Mucosa of rectum (tissue), 2 donors: ENCODE measurements at regions not wholly inside any gene's neighbourhood (a gene's known extent, or its start where the extent isn't known, plus 50 kb on each side); places are given as distances from the start of the nearest gene placed in this dataset.

Source experiments
- H3K27ac ChIP-seq, 2 donors: one replicate each; pipeline ENCODE4 v1.7.0; 2013; ENCODE audit warnings: inconsistent platforms in 2 of 2, low read depth in 2 of 2, low read length in 2 of 2
- H3K27me3 ChIP-seq, 2 donors: one replicate each; pipeline ENCODE4 v1.7.0; 2013; ENCODE audit warnings: low read length in 2 of 2; ENCODE audit not compliant: control insufficient read depth in 2 of 2, insufficient read depth in 2 of 2
- H3K36me3 ChIP-seq, 2 donors: one replicate each; pipeline ENCODE4 v1.7.0; 2013; ENCODE audit warnings: low read length in 2 of 2; ENCODE audit not compliant: control insufficient read depth in 2 of 2, insufficient read depth in 2 of 2
- H3K4me1 ChIP-seq, 2 donors: one replicate each; pipeline ENCODE4 v1.7.0; 2013; ENCODE audit warnings: low read length in 2 of 2, mild to moderate bottlenecking in 1 of 2; ENCODE audit not compliant: control insufficient read depth in 2 of 2, insufficient read depth in 2 of 2
- H3K4me3 ChIP-seq, 2 donors: one replicate each; pipeline ENCODE4 v1.7.0; 2013; ENCODE audit warnings: low read length in 2 of 2
- H3K9ac ChIP-seq, 2 donors: one replicate each; pipeline ENCODE4 v1.7.0; 2013; ENCODE audit warnings: low read length in 2 of 2, low read depth in 1 of 2, mild to moderate bottlenecking in 1 of 2
- H3K9me3 ChIP-seq, 2 donors: one replicate each; pipeline ENCODE4 v1.7.0; 2013; ENCODE audit warnings: low read length in 2 of 2; ENCODE audit not compliant: control insufficient read depth in 2 of 2
- donor health status: healthy.
- donor health status: Normal muscosa, but diverticular disease.

DNA sequence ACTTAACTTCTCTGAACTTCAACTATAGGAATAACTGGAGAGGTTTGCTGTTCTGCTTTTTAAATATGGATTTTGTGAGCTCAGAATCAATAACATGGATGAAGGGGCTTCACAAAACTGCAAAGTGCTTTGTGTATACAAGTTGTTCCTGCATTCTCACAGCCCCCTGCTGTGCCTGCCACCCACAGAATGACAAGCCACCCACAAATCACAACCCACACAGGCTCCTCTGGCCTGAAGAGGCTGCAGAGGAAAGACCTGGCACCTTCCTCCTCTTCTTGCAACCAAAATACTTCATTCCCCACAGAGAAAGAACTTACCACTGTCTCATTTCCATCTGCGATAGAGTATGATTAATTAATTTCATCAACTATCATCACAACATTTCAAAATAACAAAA lies 106.7 kb upstream of the NHSL1 start:
- Histone ChIP-seq H3K9me3 (no peaks in the 10 kb centered on the region), H3K36me3 (no peaks in the 10 kb centered on the region), H3K27me3 (no peaks in the 10 kb centered on the region), H3K27ac (no peak overlapping the region), H3K4me3 (no peak overlapping the region), H3K4me1 (no peaks in the 10 kb centered on the region), H3K9ac (no peak overlapping the region)

DNA sequence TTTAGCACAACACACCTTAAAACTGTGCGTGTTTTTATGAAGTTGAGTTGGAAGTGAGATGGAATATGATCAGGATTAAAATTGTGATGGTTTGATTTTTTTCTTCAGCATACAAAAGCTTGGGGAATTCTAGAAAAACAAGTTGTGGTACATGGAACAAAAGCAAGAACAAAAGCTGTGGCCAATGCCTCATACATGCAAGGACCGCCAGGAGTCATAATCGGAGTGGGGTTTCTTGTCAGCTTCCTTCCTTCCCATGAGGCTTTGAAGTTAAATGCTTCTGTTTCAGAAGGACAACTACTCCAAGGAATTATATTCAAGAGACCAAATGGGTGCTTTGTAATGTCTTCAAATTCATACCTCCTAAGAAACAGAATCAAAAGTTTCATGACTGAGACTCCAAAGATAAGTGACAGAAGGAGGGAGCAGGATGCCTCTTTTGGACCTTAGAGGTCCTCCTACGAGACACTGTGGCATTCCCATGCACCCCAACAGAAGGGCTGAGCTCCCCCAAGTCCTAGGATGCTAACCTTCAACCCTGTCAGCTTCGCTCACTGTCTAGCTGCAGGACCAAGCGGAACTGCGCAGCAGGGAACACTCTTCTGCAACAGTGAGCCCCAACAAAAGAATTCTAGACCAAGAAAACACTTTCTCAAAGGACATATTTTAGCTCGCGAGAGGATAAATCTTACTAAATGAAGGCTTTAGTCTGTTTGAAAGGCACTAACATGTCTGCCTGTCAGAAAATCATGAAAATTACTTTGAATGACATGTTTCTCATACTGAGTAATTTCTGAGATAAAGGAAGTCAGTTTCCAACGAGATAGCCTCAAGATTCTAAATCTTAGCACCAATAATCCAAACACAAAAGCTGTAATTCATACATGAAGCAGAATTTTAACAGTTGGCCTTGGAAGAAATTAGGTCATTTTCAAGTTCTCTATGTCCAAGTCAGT lies 108.5 kb upstream of the NHSL1 start:
- Histone ChIP-seq H3K4me3 (no peak overlapping the region), H3K27ac (no peak overlapping the region), H3K27me3 (no peaks in the 10 kb centered on the region), H3K9me3 (no peaks in the 10 kb centered on the region), H3K4me1 (no peaks in the 10 kb centered on the region), H3K36me3 (no peaks in the 10 kb centered on the region), H3K9ac (no peak overlapping the region)

DNA sequence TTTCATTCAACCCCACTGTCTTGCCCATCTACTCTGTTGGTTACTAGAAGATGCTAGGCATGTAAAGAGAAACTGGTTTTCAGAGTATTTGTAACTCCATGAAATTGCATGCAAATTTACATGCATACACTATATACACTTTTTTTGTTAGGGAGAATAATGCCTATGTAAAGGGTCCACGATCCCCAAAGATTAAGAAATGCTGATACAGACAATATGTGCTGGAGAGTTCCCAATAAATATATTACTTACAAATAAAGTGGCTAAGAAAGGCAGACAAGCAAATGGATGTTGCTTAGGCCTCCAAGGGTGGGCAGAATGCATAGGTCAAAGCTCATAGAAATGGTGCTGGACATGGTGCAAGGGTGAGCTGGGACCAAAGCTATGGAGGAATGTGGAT lies 109.6 kb upstream of the NHSL1 start:
- Histone ChIP-seq H3K4me1 (no peaks in the 10 kb centered on the region), H3K9me3 (no peaks in the 10 kb centered on the region), H3K9ac (no peak overlapping the region), H3K4me3 (no peak overlapping the region), H3K36me3 (no peaks in the 10 kb centered on the region), H3K27ac (no peak overlapping the region), H3K27me3 (no peaks in the 10 kb centered on the region)

DNA sequence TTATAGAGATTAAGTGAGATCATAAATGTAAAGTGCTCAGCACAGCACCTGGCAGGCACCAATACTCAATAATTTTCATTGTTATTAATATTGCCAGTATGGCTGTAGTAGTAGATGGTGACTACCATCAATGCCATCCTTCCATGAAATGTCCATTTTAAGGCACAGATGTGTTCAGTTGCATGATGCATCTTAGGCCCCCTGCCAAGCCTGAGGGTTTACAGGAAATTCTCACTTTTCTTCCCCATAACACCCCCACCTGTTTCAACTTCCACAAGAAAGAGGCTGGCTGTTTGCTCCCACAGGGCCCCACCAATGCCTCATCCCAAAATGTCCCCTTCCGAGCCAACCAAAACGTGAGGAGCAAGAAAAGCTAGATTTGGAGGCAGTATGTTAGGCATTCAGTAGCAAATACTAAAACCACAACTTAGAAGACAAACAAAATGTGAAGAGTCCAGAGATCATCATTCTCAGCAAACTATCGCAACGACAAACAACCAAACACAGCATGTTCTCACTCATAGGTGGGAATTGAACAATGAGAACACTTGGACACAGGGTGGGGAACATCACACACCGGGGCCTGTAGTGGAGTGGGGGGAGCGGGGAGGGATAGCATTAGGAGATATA lies 110.6 kb upstream of the NHSL1 start:
- H3K4me3 ChIP-seq, result no peak overlapping the region
- H3K9ac ChIP-seq, result no peak overlapping the region
- no peaks in the 10 kb centered on the region for H3K27me3 ChIP-seq
- no peaks in the 10 kb centered on the region for H3K36me3 ChIP-seq
- H3K27ac ChIP-seq, result no peak overlapping the region
- no peaks in the 10 kb centered on the region for H3K9me3 ChIP-seq
- no peaks in the 10 kb centered on the region for H3K4me1 ChIP-seq

DNA sequence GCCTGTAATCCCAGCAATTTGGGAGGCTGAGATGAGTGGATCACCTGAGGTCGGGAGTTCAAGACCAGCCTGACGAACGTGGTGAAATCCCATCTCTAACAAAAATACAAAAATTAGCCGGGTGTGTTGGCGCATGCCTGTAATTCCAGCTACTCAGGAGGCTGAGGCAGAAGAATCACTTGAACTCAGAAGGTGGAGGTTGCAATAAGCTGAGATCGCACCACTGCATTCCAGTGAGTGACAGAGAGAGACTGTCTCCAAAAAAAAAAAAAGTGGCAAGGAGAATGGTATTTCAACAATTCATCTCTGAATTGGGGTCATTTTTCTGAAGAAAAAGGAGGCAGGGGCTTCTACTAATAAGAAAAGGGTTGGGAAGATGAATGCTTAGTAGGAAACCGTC lies 111.5 kb upstream of the NHSL1 start:
- H3K9me3 ChIP-seq, result no peaks in the 10 kb centered on the region
- H3K27me3 ChIP-seq, result no peaks in the 10 kb centered on the region
- H3K27ac ChIP-seq, result no peak overlapping the region
- no peaks in the 10 kb centered on the region for H3K36me3 ChIP-seq
- H3K9ac ChIP-seq, result no peak overlapping the region
- H3K4me3 ChIP-seq, result no peak overlapping the region
- H3K4me1 ChIP-seq, result no peaks in the 10 kb centered on the region

DNA sequence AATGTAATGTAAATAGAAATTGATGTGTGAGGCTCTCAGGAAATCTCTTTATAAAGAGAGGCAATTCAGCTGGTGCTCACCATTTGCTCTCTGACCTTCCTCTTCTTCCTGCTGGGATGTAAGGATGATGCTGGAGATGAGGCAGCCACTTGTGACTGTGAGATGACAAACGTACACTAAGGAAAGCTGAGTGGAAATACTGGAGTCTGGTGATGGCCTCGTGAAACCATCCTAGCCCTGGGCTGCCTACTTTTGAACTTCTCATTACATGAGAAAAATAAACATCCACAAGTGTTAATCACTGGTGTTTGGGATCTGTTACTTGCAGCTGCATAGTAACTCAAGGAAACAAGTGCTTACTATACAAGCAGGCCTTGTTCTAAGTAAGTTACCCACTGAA lies 114.9 kb upstream of the NHSL1 start:
- H3K4me3 ChIP-seq, result no peak overlapping the region
- no peaks in the 10 kb centered on the region for H3K36me3 ChIP-seq
- peaks cover 0 to 3% of the 10 kb centered on the region in 2 donors for H3K4me1 ChIP-seq
- H3K27ac ChIP-seq, result no peak overlapping the region
- no peak overlapping the region for H3K9ac ChIP-seq
- no peaks in the 10 kb centered on the region for H3K27me3 ChIP-seq
- no peaks in the 10 kb centered on the region for H3K9me3 ChIP-seq

DNA sequence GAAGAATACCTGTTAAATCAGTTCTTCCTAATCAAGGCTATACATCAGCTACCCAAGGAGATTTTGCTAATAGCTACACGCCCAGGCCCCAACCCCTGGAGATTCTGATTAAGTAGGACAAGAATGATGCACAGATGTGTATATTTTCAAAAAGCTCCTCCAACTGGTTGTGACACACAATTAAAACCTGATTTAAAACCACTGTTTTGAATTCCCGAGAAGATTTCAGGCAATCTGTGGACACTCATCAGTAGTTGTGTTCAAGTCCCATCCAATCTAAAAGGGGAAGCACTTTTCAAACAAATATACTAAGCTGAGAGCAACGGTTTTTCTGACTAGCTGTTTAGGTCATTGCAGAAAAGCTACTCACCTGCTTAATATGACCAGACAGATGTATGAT lies 118.9 kb upstream of the NHSL1 start:
- Histone ChIP-seq H3K4me3 (no peak overlapping the region), H3K27me3 (no peaks in the 10 kb centered on the region), H3K9ac (no peak overlapping the region), H3K9me3 (no peaks in the 10 kb centered on the region), H3K4me1 (peaks cover 0 to 3% of the 10 kb centered on the region in 2 donors), H3K36me3 (no peaks in the 10 kb centered on the region), H3K27ac (no peak overlapping the region)

DNA sequence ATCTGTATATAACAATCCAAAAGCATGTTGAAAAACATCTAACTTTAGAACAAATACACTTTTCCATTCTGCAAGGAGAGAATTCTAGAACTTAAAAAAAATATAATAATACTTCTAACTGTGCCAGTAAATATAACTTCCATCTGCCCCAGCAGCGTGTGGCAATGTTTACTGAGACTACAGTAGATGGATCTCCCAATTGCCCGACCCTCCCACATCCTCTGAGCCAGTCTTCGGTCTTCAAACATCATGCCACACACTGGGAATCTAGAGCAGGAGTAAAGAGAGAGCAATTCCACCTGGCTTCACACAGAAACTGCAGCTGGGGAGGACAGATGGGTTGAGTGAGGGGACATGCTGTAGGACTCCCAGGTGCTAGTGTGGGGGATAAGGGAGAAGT lies 121.3 kb upstream of the NHSL1 start:
- Histone ChIP-seq H3K36me3 (no peaks in the 10 kb centered on the region), H3K9me3 (no peaks in the 10 kb centered on the region), H3K4me3 (no peak overlapping the region), H3K27ac (no peak overlapping the region), H3K27me3 (no peaks in the 10 kb centered on the region), H3K9ac (no peak overlapping the region), H3K4me1 (peaks cover 0 to 3% of the 10 kb centered on the region in 2 donors)

DNA sequence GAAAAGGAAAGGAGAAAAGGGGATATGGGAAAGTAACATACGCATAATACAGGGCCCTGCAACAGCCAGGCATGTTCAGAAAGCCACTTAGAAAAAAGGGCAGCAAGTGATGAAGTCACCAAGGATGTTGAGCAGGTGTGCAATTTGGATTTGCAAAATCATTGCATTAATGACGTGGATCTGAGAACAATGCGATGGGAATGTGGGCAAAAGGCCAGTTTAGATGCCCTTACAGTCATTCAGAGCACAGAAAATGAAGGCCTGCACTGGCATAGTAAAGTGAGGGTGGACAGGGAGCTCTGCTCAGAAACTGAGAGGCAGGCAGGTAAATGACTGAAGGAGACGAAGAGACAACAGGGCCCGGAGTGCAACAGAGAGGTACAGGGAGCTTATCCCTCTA lies 123.7 kb upstream of the NHSL1 start:
- Histone ChIP-seq H3K4me3 (no peak overlapping the region), H3K9ac (no peak overlapping the region), H3K9me3 (no peaks in the 10 kb centered on the region), H3K36me3 (no peaks in the 10 kb centered on the region), H3K4me1 (no peaks in the 10 kb centered on the region), H3K27ac (no peak overlapping the region), H3K27me3 (no peaks in the 10 kb centered on the region)

DNA sequence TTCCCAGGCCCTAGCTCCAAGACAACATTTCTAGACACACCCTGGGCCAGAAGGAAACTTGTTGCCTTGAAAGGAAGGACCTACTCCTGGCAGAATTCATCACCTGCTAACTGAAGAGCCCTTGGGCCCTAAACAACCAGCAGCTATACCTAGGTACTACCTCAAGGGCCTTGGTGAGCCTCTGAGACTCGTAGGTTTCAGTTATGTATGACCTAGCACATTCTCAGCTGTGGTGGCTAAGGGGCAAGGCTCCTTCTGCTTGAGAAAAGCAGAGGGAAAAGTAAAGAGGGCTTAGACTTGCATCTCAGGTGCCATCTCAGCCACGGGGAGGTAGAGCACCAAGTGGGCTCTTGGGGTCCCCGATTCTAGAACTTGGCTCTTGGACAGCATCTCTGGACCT lies 132.3 kb upstream of the NHSL1 start:
- no peaks in the 10 kb centered on the region for H3K9me3 ChIP-seq
- H3K27ac ChIP-seq, result no peak overlapping the region
- H3K36me3 ChIP-seq, result no peaks in the 10 kb centered on the region
- no peak overlapping the region for H3K4me3 ChIP-seq
- no peaks in the 10 kb centered on the region for H3K27me3 ChIP-seq
- no peaks in the 10 kb centered on the region for H3K4me1 ChIP-seq
- H3K9ac ChIP-seq, result no peak overlapping the region
